HepG2 (cell line): ENCODE measurements at regions not wholly inside any gene's neighbourhood (a gene's known extent, or its start where the extent isn't known, plus 50 kb on each side); places are given as distances from the start of the nearest gene placed in this dataset.

Experiments
- ARID3A ChIP-seq: IDR thresholded peaks from 2 replicates; pipeline ENCODE4 v1.6.1; 2012; ENCODE audit warnings: low read depth, low read length, improper control_type of control experiment
- ATF6 ChIP-seq: sonication (generic); formaldehyde crosslinking; conservative IDR thresholded peaks from 2 replicates; pipeline ENCODE4 v1.4.0; 2020; ENCODE audit warnings: missing genetic modification reagents
- ATRX ChIP-seq: sonication (generic); formaldehyde crosslinking; IDR thresholded peaks from 2 replicates; pipeline ENCODE4 v1.4.0; 2020; ENCODE audit warnings: missing genetic modification reagents, borderline replicate concordance
- BCL3 ChIP-seq: sonication (generic); formaldehyde crosslinking; IDR thresholded peaks from 2 replicates; pipeline ENCODE4 v1.5.1; 2020; ENCODE audit warnings: mild to moderate bottlenecking, missing genetic modification reagents, moderate library complexity
- CEBPG ChIP-seq: IDR thresholded peaks from 2 replicates; pipeline ENCODE4 v1.6.1; 2016
- GZF1 ChIP-seq: sonication (generic); formaldehyde crosslinking; IDR thresholded peaks from 2 replicates; pipeline ENCODE4 v1.5.1; 2020; ENCODE audit warnings: mild to moderate bottlenecking, missing genetic modification reagents
- ISL2 ChIP-seq: sonication (generic); formaldehyde crosslinking; IDR thresholded peaks from 2 replicates; pipeline ENCODE4 v1.5.0; 2020; ENCODE audit warnings: missing genetic modification reagents
- MIER2 ChIP-seq: IDR thresholded peaks from 2 replicates; pipeline ENCODE4 v1.6.1; 2016; ENCODE audit warnings: missing biosample characterization, missing genetic modification reagents
- MZF1 ChIP-seq: sonication (generic); formaldehyde crosslinking; IDR thresholded peaks from 2 replicates; pipeline ENCODE4 v1.8.1; 2023; ENCODE audit warnings: mild to moderate bottlenecking, missing genetic modification reagents, borderline replicate concordance
- PAF1 ChIP-seq: IDR thresholded peaks from 2 replicates; pipeline ENCODE4 v1.6.1; 2016; ENCODE audit warnings: missing genetic modification reagents, missing compliant biosample characterization
- PLSCR1 ChIP-seq: sonication (generic); formaldehyde crosslinking; IDR thresholded peaks from 2 replicates; pipeline ENCODE4 v1.5.0; 2020; ENCODE audit warnings: missing genetic modification reagents, mild to moderate bottlenecking, borderline replicate concordance
- PPARG ChIP-seq: conservative IDR thresholded peaks from 2 replicates; pipeline ENCODE4 v1.6.1; 2016; ENCODE audit warnings: missing biosample characterization, missing genetic modification reagents
- RBFOX2 ChIP-seq: fragments of 200-400 bp; formaldehyde crosslinking; IDR thresholded peaks from 2 replicates; pipeline ENCODE4 v1.6.1; 2017; ENCODE audit warnings: low read depth, mild to moderate bottlenecking, low read length
- RFX3 ChIP-seq: IDR thresholded peaks from 2 replicates; pipeline ENCODE4 v1.6.1; 2016; ENCODE audit warnings: missing biosample characterization, missing genetic modification reagents
- SP1 ChIP-seq, 2 experiments: fragments of 450-650 bp in 1 of 2; sonication (generic) in 1 of 2; formaldehyde crosslinking in 1 of 2; IDR thresholded peaks; 2 replicates each; pipeline versions ENCODE4 v1.4.0 to v1.6.1; 2016 to 2020; ENCODE audit warnings: missing genetic modification reagents in 1 of 2
- ZC3H4 ChIP-seq: sonication (generic); formaldehyde crosslinking; IDR thresholded peaks from 2 replicates; pipeline ENCODE4 v1.4.0; 2020; ENCODE audit warnings: missing genetic modification reagents, borderline replicate concordance
- ZMYM2 ChIP-seq: sonication (generic); formaldehyde crosslinking; IDR thresholded peaks from 2 replicates; pipeline ENCODE4 v1.8.0; 2022; ENCODE audit warnings: mild to moderate bottlenecking, missing genetic modification reagents
- ZNF263 ChIP-seq: sonication (generic); formaldehyde crosslinking; IDR thresholded peaks from 2 replicates; pipeline ENCODE4 v1.4.0; 2020; ENCODE audit warnings: missing genetic modification reagents
- ZNF33A ChIP-seq: sonication (generic); formaldehyde crosslinking; IDR thresholded peaks from 2 replicates; pipeline ENCODE4 v1.5.1; 2020; ENCODE audit warnings: missing genetic modification reagents, mild to moderate bottlenecking, moderate library complexity, borderline replicate concordance
- ZNF350 ChIP-seq: sonication (generic); formaldehyde crosslinking; IDR thresholded peaks from 2 replicates; pipeline ENCODE4 v1.4.0; 2020; ENCODE audit warnings: mild to moderate bottlenecking, low read depth, missing genetic modification reagents, borderline replicate concordance
- ZNF441 ChIP-seq: sonication (generic); formaldehyde crosslinking; IDR thresholded peaks from 2 replicates; pipeline ENCODE4 v1.7.0; 2021; ENCODE audit warnings: missing genetic modification reagents, borderline replicate concordance
- ZNF451 ChIP-seq: sonication (generic); formaldehyde crosslinking; IDR thresholded peaks from 2 replicates; pipeline ENCODE4 v1.5.0; 2020; ENCODE audit warnings: mild to moderate bottlenecking, missing genetic modification reagents
- ZNF496 ChIP-seq: sonication (generic); formaldehyde crosslinking; IDR thresholded peaks from 2 replicates; pipeline ENCODE4 v1.8.1; 2023; ENCODE audit warnings: mild to moderate bottlenecking, moderate library complexity, missing genetic modification reagents; ENCODE audit not compliant: insufficient replicate concordance
- ZNF577 ChIP-seq: sonication (generic); formaldehyde crosslinking; IDR thresholded peaks from 2 replicates; pipeline ENCODE4 v1.4.0; 2020; ENCODE audit warnings: mild to moderate bottlenecking, low read depth, missing genetic modification reagents, borderline replicate concordance
- ZNF775 ChIP-seq: sonication (generic); formaldehyde crosslinking; IDR thresholded peaks from 2 replicates; pipeline ENCODE4 v1.4.0; 2020; ENCODE audit warnings: missing genetic modification reagents, mild to moderate bottlenecking, moderate library complexity, borderline replicate concordance
- ZNF776 ChIP-seq: sonication (generic); formaldehyde crosslinking; IDR thresholded peaks from 2 replicates; pipeline ENCODE4 v1.4.0; 2020; ENCODE audit warnings: mild to moderate bottlenecking, missing genetic modification reagents
- ZNF878 ChIP-seq: sonication (generic); formaldehyde crosslinking; IDR thresholded peaks from 2 replicates; pipeline ENCODE4 v1.8.1; 2023; ENCODE audit warnings: mild to moderate bottlenecking, missing genetic modification reagents, moderate library complexity

- no peak for TF ChIP-seq ZNF496 (CRISPR knock-in tag)
- no peak for TF ChIP-seq ZNF263 (CRISPR knock-in tag)
- no peak for TF ChIP-seq ZMYM2 (CRISPR knock-in tag)
- TF ChIP-seq ATRX (CRISPR knock-in tag) = no peak
- no peak for TF ChIP-seq PAF1 (CRISPR knock-in tag)
- TF ChIP-seq RBFOX2 = no peak
- no peak for TF ChIP-seq ARID3A
- TF ChIP-seq PLSCR1 (CRISPR knock-in tag) = no peak
- TF ChIP-seq ZNF775 (CRISPR knock-in tag) = no peak
- TF ChIP-seq GZF1 (CRISPR knock-in tag) = no peak
- no peak for TF ChIP-seq MZF1 (CRISPR knock-in tag)
- TF ChIP-seq ZNF33A (CRISPR knock-in tag) = no peak
- TF ChIP-seq ZNF878 (CRISPR knock-in tag) = no peak
- no peak; the same call in 1 of the 2 replicates for TF ChIP-seq ZNF350
- no peak for TF ChIP-seq CEBPG (CRISPR knock-in tag)
- no peak for TF ChIP-seq ZNF451
- TF ChIP-seq SP1 (IDR thresholded peaks at IDR 0.05) = no peak
- TF ChIP-seq SP1 (CRISPR knock-in tag; IDR thresholded peaks at IDR 0.05) = no peak
- TF ChIP-seq RFX3 (CRISPR knock-in tag) = no peak
- no peak for TF ChIP-seq ATF6
- no peak for TF ChIP-seq ZC3H4 (CRISPR knock-in tag)
- TF ChIP-seq ZNF441 = no peak
- no peak for TF ChIP-seq ZNF577 (CRISPR knock-in tag)
- TF ChIP-seq PPARG (CRISPR knock-in tag) = peak; percentile 26; the same call in 1 of the 2 replicates
- peak; percentile 65; the same call in 1 of the 2 replicates for TF ChIP-seq MIER2 (CRISPR knock-in tag)
- TF ChIP-seq ISL2 (CRISPR knock-in tag) = no peak
- TF ChIP-seq ZNF776 (CRISPR knock-in tag) = no peak
- TF ChIP-seq BCL3 (CRISPR knock-in tag) = no peak
Observed at GRCh38 chr3:65291448-65292125, 603.8 kb upstream of the ADAMTS9 start (continued).
